ENCODE measurements at regions not wholly inside any gene's neighbourhood (a gene's known extent, or its start where the extent isn't known, plus 50 kb on each side); places are given as distances from the start of the nearest gene placed in this dataset.
A peak's percentile ranks its signal among the peaks of the same experiment; 100 is the strongest.
"Not testable (repeated sequence)": the region's sequence is repeated elsewhere in the genome, so short reads cannot be mapped to it uniquely, and the experiment has no call there.

DNA sequence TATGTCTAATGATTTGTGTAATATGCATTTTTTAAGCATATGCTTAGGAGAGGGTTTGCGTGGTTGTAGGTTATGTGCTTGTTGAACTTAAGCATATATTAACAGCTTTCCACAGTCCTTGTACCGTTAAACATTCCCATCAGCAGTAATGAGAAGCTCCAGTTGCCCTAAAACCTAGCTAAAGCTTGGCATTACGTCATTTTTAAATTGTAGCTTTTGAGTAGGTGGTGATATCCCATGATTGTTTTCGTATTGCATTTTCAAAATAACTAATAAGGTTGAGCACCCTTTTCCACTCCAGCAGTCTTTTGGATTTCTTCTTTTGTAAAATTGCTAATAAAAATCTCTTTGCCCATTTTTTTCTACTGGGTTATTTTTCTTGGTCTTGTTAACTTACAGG lies 453.1 kb upstream of the GCFC2 start:
- no peak for DNase-seq

DNA sequence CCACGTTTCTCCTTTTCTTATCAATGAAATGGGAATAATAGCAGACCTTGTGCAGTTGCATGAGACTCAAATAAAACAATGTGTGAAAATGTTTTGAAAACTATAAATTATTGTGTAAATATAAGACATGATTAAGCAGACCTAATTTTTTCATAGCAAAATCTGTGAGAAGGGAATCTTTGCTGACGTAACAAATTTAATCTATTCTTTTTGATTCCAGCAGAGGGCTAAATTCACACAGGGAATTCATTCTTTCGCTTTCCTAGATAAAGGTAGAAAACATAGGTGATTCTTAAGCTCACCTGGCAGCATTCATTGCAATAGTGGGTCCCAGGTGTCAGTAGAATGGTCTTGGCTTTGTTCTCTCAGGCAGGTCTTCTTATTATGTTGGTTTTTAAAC lies 450.0 kb upstream of the GCFC2 start:
- DNase-seq, result no peak

DNA sequence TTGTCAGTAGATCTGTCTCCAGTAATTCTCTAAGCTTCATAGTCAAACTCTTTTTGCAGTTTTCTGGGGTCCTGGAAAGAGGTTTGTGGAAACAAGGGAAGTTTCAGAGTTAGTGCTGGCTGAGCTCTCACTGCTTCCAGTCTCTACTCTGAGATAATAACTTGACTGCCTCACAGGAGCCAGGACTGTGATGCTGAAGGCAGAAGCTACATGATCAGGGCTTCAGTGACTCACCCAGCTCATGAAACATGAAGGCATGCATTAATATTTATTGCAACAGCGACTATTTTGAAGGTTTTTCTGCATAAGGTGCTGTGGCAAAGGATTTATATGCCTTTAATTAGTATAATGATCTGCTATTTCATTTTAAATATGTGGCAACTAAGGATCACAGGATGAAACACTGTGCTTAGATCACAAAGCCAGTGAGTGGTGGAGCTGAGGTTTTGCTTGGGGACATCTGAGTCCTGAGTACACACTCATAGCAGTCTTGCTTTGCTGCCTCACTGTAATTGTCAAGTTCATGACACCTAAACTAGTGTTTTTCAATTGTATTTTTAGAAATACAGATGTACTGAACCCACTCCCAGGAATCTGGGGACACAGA lies 448.4 kb upstream of the GCFC2 start:
- DNase-seq, result no peak

DNA sequence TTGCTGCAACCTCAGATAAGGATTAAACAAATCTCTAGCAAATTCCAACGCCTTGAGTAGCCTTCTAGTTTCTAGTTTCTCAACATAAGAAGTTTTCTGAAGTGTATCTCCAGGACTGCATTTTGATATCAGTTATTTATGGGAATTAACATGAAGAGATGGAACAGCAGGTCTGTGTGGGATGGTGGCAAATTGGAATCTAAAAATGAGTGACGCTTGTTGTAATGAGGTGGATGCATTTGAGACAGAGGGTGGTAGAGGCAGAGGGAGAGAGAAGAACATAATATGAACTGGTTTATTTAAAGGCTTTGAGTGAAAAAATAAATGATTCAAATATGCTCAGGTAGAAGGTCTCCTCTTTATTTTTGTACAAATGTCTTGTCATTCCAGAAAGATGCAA lies 446.8 kb upstream of the GCFC2 start:
- DNase-seq, result no peak

DNA sequence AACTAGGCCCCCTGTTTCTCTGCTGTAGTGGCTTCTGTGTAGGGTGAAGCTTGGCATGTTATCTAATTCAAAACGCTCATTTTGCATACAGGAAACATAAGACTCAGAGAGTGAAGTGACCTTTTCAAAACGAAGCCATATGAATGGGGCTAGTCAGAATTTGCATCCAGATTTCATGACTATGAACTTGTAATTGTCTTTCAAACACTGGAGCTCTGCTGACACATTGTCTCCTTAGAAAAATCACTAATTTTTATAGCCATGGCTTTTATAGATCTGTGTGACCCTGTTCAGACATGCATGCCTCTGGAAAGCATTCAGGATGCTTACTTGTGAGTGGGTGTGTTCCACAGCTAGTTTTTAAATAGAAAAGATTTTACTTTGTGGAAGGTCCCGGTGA lies 444.3 kb upstream of the GCFC2 start:
- DNase-seq, result no peak

DNA sequence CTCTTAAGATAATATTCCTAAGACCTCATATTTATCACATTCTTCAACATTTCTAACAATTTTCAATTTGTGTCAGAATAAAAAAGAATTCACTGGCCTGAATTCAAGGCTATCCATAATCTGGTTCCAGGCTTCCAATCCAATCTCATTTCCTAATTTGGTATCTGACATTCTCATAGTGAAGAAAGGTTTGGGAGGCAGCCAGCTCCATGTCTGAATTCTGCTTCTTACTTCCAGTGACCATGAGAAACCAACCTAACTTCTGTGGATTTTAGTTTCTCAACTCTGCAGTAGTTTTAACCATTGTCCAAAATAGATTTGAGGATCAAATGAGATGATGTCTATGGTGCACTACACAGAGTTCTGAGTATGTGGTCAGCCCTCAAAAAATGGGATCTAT lies 439.1 kb upstream of the GCFC2 start:
- DNase-seq, result no peak

DNA sequence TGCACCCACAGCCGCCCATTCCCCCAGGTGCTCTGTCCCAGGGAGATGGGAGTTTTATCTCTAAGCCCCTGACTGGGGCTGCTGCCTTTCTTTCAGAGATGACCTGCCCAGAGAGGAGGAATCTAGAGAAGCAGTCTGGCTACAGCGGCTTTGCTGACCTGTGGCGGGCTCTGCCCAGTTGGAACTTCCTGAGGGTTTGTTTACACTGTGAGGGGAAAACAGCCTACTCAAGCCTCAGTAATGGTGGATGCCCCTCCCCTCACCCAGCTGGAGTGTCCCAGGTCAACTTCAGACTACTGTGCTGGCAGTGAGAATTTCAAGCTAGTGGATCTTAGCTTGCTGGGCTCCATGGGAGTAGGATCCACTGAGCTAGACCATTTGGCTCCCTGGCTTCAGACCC lies 428.6 kb upstream of the GCFC2 start:
- DNase-seq, result not testable (repeated sequence)

DNA sequence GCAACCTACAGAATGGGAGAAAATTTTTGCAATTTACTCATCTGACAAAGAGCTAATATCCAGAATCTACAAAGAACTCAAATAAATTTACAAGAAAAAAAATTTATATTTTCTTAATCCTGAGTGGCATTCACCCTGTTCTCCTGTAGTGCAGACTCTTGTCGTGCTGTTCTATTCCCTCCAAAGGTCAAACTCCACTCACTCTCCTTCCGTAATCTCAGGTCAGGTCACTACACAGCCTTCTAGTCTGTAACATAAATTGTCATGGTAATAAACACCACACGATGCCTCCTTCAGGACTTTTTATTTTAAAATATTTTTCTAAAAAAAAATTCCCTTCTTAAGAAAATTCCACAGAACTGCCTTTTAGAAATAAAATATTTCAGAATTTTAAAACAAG lies 417.9 kb upstream of the GCFC2 start:
- DNase-seq, result no peak

DNA sequence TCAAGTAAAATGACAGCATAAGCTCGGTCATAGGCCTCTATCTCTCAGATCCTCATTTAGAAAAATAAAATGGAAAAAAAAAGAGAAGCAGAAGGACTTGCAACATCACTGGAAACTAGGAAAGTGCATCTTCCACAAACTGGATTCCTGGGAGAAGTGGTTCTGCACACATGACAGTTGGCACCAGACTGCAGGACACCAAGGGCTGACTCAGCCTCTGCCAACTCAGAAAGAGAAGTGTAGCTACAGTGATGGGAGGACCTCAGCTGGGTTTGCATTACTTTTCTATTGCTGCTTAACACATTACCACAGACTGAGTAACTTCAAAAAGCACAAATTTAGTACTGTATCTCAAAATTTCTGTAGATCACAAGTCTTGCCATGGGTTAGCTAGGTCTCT lies 409.5 kb upstream of the GCFC2 start:
- DNase-seq, result no peak

DNA sequence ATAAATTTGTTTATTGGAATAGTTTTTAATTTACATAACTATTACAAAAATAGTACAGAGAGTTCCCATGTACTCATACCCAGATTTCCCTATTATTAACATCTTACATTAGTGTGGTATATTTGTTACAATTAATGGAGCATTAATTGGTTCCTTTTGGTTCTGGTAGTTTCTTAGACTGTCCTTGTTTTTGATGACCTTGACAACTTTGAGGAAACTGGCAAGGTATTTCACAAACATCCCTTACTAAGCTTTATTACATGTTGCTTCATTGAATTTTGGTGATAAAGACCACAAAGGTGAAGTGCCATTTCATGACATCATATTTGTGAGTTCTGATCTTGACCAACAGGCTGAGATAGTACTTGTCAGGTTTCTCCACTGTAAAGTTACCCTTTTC lies 379.0 kb upstream of the GCFC2 start:
- DNase-seq, result no peak

DNA sequence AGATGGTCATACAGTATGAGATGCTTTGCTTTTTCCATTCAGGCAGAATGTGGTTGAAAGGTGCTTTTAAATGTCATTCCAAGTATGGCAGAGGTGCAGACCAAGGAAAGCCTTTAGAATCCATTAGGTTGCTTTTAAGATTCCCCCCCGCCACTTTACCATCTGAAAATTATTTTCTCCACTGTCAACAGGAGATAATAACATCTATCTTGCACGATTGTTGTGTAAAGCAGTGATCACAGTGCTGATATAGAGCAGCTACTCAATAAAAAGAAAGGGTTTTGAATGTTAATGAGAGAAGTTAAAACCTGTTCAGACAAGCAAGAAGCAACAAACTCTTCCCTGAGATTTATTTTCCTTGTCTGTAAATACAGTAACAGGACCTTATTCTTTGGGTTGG lies 372.5 kb upstream of the GCFC2 start:
- DNase-seq, result no peak

DNA sequence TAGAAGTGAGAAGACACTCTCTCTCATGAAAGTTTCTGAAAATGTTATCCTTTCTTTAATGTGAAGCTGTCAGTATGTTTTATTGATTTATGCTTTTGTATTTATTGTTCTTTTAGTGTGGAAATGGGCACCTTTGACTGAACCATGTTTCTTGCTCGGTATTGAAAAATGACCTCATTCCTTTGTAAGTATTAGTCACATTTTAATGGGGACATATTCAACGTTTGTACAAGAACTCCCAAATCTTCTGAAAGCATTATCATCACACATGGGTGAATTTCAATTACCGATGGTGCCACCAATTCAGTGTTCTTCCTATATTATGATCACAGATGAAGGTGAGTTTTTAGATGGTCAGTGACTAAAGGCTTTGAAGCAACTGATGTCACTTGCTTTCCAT lies 371.8 kb upstream of the GCFC2 start:
- no peak for DNase-seq

DNA sequence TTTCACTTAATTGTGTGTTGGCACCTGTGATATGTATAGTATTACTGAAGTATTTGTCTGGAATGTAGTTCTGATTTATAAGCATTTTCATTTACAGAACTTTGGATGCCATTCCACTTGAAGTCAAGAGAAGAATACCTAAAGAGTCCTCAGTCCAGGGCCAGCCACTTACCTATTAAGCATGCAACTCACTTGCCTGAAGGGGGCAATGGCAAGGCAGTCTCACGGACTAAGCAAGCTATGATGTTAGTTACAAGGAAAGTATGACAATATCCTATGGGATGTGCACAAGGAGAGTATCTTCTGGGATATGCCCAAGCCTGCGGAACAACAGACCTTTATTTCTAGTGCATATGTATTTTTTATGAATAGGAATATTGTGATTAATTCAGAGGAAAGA lies 369.4 kb upstream of the GCFC2 start:
- DNase-seq, result no peak

DNA sequence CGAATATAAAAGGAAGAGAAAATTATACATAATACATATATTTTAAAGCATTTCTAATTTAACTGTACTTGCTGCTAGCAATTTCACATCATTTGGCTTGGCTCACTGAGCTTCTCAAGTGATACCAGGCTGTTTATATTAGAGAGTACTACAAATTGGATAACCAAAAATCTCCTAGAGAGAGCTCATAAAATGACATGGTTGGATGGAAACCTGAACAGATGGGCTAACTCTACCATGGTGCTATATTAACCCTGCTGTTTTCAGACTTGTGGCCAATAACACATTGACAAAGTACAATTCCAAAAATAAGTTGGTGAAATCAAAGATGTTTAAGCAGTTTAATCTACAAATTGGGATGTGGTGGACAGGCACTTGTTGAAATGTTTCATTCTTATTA lies 364.4 kb upstream of the GCFC2 start:
- peak; percentile 73 for DNase-seq

DNA sequence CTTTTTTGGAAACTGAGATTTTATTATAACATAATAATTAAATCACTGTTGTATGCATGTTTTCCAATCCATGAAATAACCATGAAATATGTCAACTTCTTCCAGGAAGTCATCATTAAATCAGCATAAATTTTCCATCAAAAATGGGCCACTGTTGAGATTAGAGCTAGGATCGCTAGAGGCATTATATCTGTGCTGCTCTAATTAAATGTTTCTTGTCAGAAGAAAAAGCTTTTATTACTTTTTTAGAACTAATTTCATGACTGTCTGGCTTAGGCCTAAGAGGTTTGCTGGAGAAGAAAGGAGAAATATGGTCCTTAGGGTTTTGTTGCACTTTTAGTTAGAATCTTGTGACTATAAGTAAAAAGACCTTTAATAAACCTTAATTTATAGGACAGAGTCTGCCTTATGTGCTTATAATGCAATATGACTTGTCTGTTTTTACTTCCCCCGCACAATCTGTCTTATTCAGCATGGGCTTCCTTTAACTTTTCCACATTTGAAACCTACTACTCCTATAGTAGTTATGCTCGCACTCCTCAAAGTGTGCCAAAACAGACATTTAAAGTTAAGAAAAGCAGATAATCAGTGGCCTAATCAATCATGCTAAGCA lies 363.4 kb upstream of the GCFC2 start:
- no peak for DNase-seq

DNA sequence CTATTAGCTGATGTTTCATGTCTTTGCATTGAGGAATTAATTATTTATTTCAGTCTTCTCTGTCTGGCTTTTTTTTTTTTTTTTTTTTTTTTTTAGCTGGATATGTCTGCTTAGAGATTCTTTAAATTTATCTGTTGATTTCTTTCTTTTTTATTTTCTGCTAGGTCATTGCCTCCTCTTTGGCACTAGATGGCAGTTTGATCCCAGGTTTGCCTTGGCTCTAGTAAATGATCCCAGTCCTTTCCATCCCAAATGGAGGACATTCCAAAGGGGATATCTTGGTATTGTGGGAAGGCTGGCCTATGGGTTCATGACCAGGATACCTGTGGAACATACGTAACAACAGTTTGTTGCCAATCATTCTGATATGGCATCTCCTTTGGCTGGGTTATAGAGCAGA lies 339.5 kb upstream of the GCFC2 start:
- no peak for DNase-seq

DNA sequence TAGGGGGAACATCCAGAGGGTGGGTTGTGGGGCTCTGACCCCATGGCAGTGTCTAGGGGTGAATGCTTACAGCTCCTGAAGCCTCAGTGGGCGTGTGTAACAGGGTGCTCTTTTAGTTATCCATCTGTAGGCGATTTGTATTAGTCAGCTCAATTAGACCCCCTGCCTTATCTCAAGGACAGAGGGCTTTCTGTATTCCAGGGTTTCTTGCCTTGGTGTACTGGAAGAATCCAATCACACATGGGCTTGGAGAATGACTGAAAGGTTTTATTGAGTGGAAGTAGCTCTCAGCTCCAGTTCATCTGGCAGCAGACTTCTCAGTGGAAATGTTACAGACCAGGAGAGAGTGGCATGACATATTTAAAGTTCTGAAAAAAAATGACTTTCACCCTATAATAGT lies 334.0 kb upstream of the GCFC2 start:
- no peak for DNase-seq

DNA sequence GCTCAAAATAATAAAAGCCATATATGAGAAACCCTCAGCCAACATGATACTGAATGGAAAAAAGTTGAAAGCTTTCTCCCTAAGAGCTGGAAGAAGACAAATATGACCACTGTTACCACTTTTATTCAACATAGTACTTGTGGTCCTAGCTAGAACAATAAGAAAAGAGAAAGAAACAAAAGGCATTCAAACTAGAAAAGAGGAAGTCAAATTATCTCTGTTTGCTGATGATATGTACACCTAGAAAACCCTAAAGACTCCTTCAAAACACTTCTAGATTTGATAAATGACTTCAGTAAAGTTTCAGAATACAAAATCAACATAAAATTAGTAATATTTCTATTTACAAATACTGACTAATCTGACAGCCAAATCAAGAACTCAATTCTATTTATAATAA lies 328.8 kb upstream of the GCFC2 start:
- no peak for DNase-seq

DNA sequence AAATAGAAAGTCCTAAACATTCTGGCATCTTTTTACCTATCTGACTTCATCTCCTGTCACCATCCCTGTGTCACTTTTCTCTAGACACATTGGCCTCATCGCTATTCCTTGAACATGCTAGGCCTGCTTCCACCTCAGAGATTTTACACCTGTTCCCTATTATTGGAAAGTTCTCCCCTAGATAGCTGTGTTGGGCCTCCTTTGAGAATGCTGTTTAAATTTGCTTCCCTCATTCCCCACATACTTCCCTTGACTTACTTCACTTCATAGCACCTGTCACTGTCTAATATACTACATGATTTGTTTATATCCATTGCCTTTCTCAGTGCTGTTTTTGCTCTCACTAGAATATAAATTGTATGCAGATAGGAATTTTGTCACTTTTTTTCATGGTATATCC lies 317.0 kb upstream of the GCFC2 start:
- no peak for DNase-seq

DNA sequence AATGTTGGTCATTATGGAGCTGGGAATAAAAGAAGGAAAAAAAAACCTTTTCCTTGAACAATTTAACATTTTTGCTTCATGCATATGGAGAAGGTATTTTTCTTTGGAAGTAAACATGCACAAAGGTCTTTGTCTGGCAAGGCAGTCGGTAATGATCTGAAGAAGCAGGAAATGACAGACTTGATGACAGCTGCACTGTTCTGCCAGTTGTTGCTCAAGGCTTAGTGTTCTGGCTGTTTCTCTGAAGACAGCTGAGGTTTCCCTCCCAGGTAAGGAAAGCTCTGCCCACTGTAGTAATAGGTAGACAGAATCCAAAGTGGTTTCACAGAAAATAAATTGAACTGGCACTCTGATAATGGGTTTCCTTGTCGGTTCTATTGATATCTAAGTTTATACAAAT lies 308.4 kb upstream of the GCFC2 start:
- DNase-seq, result no peak

DNA sequence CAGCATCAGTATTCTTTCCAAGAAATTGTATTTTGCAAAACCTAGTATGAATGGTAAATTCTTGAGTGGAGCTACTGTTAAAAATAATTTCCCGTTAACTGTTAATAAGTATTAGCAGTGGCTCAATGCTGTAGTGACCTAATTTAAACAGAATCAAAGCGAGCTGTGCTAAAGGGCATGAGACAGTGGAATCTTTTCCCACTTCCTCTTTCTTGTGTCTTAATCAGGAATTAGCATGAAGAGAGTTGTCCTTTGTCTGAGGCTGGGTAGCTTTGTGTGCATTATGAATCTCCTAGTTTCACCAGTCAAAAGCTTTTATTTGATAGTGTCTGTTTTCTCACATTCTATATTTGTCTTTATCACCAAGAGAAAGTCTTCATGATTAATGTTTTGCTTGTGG lies 298.8 kb upstream of the GCFC2 start:
- no peak for DNase-seq

DNA sequence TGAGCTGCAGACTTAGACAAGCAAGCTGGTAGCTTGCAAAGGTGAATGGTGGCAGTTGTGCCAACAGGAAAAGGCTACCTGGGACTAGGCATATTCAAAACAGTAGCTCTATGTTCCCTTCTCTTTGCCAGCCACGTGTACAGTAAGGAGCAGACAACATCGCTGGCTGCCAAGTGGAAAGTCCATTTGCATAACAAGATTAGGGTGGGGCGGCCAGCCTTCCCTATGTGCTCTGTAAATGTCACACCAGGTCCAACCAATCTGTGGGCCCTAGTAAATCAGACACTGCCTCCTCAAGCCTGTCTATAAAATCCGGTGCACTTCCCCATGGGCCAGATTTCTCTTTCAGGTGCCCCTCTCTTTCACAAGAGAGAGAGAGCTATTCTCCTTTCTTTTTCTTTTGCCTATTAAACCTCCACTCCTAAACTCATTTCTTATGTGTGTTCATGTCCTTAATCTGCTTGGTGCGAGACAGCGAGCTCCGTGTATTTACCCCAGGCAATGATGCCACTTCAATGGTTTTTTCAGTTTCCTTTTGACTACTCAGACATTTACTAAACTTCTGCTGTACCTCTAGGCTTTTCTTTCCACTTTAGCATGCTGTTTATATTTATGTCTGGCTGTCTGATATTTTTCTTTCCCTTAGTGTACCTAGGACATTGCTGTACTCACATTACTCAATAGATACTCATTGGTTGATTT lies 297.4 kb upstream of the GCFC2 start:
- no peak for DNase-seq

DNA sequence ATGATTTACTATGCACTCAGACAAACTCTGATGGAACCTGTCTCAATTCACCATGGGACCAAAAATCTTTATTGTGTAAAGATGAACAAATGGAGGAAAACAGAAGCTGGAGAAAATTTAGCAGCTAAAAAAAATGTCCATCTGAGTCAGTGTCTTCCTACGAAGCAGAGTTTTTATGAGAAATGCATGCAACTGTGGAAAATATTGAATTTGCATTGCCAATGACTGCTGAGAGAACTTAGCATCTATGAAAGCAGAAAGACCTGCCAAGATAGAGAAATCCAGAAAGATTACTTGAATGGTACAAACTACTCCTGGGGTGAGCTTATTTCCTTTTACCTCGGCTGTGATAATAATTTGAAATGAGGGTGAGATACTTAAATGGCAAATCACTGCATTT lies 289.7 kb upstream of the GCFC2 start:
- no peak for DNase-seq

DNA sequence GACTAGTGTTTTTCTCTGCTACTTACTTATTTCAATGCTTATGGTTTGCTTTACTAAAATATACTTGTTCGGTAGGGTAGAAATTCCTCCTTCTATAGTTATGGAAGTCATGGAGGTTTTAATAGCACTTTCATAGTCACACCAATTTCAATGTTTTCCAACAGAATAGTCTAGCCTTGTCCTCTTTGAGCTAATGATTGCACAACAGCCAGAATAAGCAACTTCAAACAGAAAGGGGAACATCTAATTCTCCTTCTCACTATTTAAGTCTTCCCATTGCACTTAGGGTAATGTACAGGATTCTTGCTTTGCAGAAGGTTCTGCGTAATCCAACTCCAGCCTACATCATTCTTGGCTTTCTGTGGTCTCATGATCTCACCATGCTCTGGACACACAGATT lies 287.7 kb upstream of the GCFC2 start:
- no peak for DNase-seq

DNA sequence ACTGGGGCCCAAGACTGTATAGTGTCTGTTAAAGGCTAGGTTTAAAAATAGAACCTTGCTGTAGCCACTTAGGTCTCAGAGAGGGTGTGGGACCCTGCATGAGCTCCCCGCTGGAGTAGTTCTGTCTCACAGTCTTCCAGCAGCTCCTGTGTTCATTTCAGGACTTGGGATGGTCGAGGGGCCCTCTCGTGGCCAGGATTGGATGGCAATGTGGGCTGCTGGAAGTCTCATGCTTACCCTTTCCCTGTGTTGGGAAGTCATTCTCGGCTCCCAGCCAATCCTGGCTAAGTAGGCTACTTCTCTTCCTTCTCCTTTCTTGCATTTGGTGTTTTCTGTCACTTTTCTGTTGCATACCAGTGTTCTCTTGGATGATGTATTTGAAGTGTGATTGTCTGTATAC lies 284.0 kb upstream of the GCFC2 start:
- no peak for DNase-seq

Measured in DMS79 (cell line).